ENCODE measurements at regions not wholly inside any gene's neighbourhood (a gene's known extent, or its start where the extent isn't known, plus 50 kb on each side); places are given as distances from the start of the nearest gene placed in this dataset.
A peak's percentile ranks its signal among the peaks of the same experiment; 100 is the strongest.
"Not testable (repeated sequence)": the region's sequence is repeated elsewhere in the genome, so short reads cannot be mapped to it uniquely, and the experiment has no call there.

- no peak for DNase-seq
Measured at GRCh38 chr6:55064711-55065420, 109.4 kb upstream of the HCRTR2 start.

- peak; percentile 59 for DNase-seq
Measured at GRCh38 chr6:55069132-55069781, 105.1 kb upstream of the HCRTR2 start.

- no peak for DNase-seq
Measured at GRCh38 chr6:55082021-55082420, 92.3 kb upstream of the HCRTR2 start.

GRCh38 chr6:55088011-55088410 is 86.3 kb upstream of the HCRTR2 start:
- DNase-seq = not testable (repeated sequence)

GRCh38 chr6:55088902-55089301 is 85.4 kb upstream of the HCRTR2 start:
- no peak for DNase-seq

- DNase-seq = no peak
Measured at GRCh38 chr6:55089325-55089724, 85.0 kb upstream of the HCRTR2 start.

- DNase-seq = no peak
Measured at GRCh38 chr6:55100686-55101085, 73.6 kb upstream of the HCRTR2 start.

- no peak for DNase-seq
Measured at GRCh38 chr6:55101157-55101556, 73.2 kb upstream of the HCRTR2 start.

- DNase-seq = no peak
Measured at GRCh38 chr6:55108134-55109130, 65.9 kb upstream of the HCRTR2 start.

GRCh38 chr6:55117267-55117666 is 57.0 kb upstream of the HCRTR2 start:
- DNase-seq = no peak

- not testable (repeated sequence) for DNase-seq
Measured at GRCh38 chr6:55124241-55124640, 50.1 kb upstream of the HCRTR2 start.

Data from EL (cell line).